ENCODE measurements at regions not wholly inside any gene's neighbourhood (a gene's known extent, or its start where the extent isn't known, plus 50 kb on each side); places are given as distances from the start of the nearest gene placed in this dataset.
"Not testable (repeated sequence)": the region's sequence is repeated elsewhere in the genome, so short reads cannot be mapped to it uniquely, and the experiment has no call there.

- H3K27ac ChIP-seq (ENCODE audit: low read depth in 1 of 3, low read length in 2 of 3), result no peak overlapping the region
- peaks cover 0 to 32% of the 10 kb centered on the region in 2 donors for H3K9me3 ChIP-seq (ENCODE audit: control insufficient read depth in 2 of 2, insufficient read depth in 1 of 2, low read depth in 1 of 2, low read length in 1 of 2)
- no peak for FAIRE-seq
- WGBS, 3 donors, result 76 to 88% (median 84%) methylated on average over 4 of the region's 4 CpGs
- no peak overlapping the region for H3K4me3 ChIP-seq (ENCODE audit: low read depth in 1 of 3, low read length in 3 of 3)
- no peak for DNase-seq
- no peaks in the 10 kb centered on the region for H3K27me3 ChIP-seq (ENCODE audit: control insufficient read depth in 3 of 3, insufficient read depth in 3 of 3, low read length in 3 of 3)
- no peaks in the 10 kb centered on the region for H3K4me1 ChIP-seq (ENCODE audit: control insufficient read depth in 3 of 3, insufficient read depth in 2 of 3, low read depth in 1 of 3, low read length in 2 of 3)
- no peaks in the 10 kb centered on the region for H3K36me3 ChIP-seq (ENCODE audit: control insufficient read depth in 3 of 3, insufficient read depth in 2 of 3, low read depth in 1 of 3, low read length in 3 of 3)
Measured at GRCh38 chr2:187024739-187025138, 175.8 kb upstream of the ZSWIM2 start.

DNA sequence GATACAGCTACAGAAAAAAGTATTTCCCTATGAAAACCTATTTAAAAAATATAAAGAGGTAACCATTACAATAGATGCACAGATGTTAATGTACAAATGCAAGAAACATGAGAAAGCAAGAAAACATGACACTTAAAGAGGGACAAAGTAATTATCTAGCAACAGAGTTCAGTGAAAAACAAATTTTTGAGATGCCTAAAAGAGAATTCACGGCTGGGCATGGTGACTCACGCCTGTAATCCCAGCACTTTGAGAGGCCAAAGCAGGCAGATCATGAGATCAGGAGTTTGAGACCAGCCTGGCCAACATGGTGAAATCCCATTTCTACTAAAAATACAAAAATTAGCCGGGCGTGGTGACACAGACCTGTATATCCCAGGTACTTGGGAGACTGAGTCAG lies 175.0 kb upstream of the ZSWIM2 start:
- not testable (repeated sequence) for H3K36me3 ChIP-seq (ENCODE audit: control insufficient read depth in 3 of 3, insufficient read depth in 2 of 3, low read depth in 1 of 3, low read length in 3 of 3); DNase-seq; H3K27ac ChIP-seq (ENCODE audit: low read depth in 1 of 3, low read length in 2 of 3); H3K4me3 ChIP-seq (ENCODE audit: low read depth in 1 of 3, low read length in 3 of 3); H3K4me1 ChIP-seq (ENCODE audit: control insufficient read depth in 3 of 3, insufficient read depth in 2 of 3, low read depth in 1 of 3, low read length in 2 of 3); FAIRE-seq; H3K27me3 ChIP-seq (ENCODE audit: control insufficient read depth in 3 of 3, insufficient read depth in 3 of 3, low read length in 3 of 3)
- peaks cover 0 to 32% of the 10 kb centered on the region in 2 donors for H3K9me3 ChIP-seq (ENCODE audit: control insufficient read depth in 2 of 2, insufficient read depth in 1 of 2, low read depth in 1 of 2, low read length in 1 of 2)
- WGBS, 3 donors, result 82 to 91% (median 87%) methylated on average over 4 of the region's 4 CpGs

DNA sequence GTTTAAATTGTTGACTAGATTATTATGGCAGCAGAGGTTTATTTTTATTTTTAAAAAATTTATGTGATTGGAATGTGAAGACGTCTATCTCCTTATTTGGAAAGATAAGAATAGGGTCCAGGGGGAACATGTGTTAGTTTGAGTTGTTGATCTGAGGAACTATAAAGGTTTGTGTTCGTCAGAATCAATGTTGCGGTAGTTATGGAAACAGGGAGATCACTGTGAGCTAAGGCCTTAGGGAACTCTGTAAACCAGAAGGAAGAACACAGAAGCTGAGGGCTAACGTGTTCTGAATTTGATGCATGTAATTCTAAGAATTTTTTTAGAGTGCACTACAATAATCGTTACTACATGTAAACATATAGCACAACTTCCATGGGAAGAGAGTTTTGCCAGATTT lies 168.5 kb upstream of the ZSWIM2 start:
- no peak for FAIRE-seq

DNA sequence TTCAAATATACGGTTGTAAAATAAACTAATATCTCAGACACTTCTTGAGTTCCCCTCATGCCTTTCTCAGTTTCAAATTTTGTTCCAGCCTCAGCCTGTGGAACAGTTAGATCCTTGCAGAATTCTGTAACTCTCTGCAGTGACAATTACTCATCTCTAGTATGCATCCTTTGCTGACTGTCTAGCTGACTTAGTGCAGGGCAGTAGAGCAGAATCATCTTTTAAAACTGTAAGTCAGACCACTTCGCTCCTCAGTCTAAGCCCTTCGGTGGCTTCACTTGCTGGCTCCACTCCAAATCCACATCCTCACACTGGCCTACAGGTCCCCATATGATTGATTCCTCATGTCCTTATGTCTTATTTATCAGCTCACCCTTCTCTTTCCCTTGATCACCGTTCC lies 164.1 kb upstream of the ZSWIM2 start:
- H3K27ac ChIP-seq (ENCODE audit: low read depth in 1 of 3, low read length in 2 of 3), result no peak overlapping the region
- H3K4me3 ChIP-seq (ENCODE audit: low read depth in 1 of 3, low read length in 3 of 3), result no peak overlapping the region
- DNase-seq (no peak), FAIRE-seq (no peak)
- WGBS, 3 donors, result 68 to 79% (median 70%) methylated on average over 4 of the region's 4 CpGs
- H3K27me3 ChIP-seq (ENCODE audit: control insufficient read depth in 3 of 3, insufficient read depth in 3 of 3, low read length in 3 of 3), result no peaks in the 10 kb centered on the region
- H3K36me3 ChIP-seq (ENCODE audit: control insufficient read depth in 3 of 3, insufficient read depth in 2 of 3, low read depth in 1 of 3, low read length in 3 of 3), result no peaks in the 10 kb centered on the region
- H3K9me3 ChIP-seq (ENCODE audit: control insufficient read depth in 2 of 2, insufficient read depth in 1 of 2, low read depth in 1 of 2, low read length in 1 of 2), result no peaks in the 10 kb centered on the region
- H3K4me1 ChIP-seq (ENCODE audit: control insufficient read depth in 3 of 3, insufficient read depth in 2 of 3, low read depth in 1 of 3, low read length in 2 of 3), result no peaks in the 10 kb centered on the region

More for the DNA sequence above, 168.5 kb upstream of the ZSWIM2 start:
- H3K9me3 ChIP-seq (ENCODE audit: control insufficient read depth in 2 of 2, insufficient read depth in 1 of 2, low read depth in 1 of 2, low read length in 1 of 2), result peaks cover 0 to 2% of the 10 kb centered on the region in 2 donors
- WGBS, 3 donors, result 69 to 78% (median 70%) methylated on average over 5 of the region's 5 CpGs
- no peaks in the 10 kb centered on the region for H3K4me1 ChIP-seq (ENCODE audit: control insufficient read depth in 3 of 3, insufficient read depth in 2 of 3, low read depth in 1 of 3, low read length in 2 of 3)
- no peaks in the 10 kb centered on the region for H3K27me3 ChIP-seq (ENCODE audit: control insufficient read depth in 3 of 3, insufficient read depth in 3 of 3, low read length in 3 of 3)
- no peak for DNase-seq
- no peaks in the 10 kb centered on the region for H3K36me3 ChIP-seq (ENCODE audit: control insufficient read depth in 3 of 3, insufficient read depth in 2 of 3, low read depth in 1 of 3, low read length in 3 of 3)
- H3K27ac ChIP-seq (ENCODE audit: low read depth in 1 of 3, low read length in 2 of 3), result no peak overlapping the region
- H3K4me3 ChIP-seq (ENCODE audit: low read depth in 1 of 3, low read length in 3 of 3), result no peak overlapping the region

DNA sequence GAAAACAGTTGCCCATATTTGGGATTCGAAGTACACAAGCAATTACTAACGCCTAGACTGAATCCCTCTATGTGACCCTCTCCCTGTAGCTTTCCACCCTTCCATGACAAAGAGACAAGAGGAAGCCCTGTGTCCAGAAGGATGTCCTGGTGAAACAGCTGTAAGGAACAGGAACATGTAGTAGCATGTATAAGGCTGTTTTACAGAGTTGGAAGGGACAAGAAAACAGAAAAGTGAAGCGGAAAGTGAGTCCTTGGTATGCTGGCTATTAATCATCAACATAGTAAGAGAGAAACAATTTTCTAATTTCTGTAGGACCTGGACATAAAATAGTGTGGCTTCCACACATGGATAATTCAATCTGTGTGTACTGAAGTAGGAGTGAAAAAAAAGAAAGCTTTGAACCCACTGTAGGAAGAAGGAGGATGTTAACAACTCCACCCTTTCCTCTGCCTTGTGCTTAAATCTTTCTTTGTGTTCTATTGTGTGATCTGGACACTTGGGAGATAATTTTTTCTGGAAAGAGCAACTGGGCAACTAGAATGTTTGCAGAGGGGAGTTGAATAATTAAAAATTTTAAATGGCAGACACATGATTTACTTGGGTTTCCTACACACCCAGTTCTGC lies 162.3 kb upstream of the ZSWIM2 start:
- Histone ChIP-seq H3K36me3 (ENCODE audit: control insufficient read depth in 3 of 3, insufficient read depth in 2 of 3, low read depth in 1 of 3, low read length in 3 of 3) (no peaks in the 10 kb centered on the region), H3K4me3 (ENCODE audit: low read depth in 1 of 3, low read length in 3 of 3) (no peak overlapping the region), H3K4me1 (ENCODE audit: control insufficient read depth in 3 of 3, insufficient read depth in 2 of 3, low read depth in 1 of 3, low read length in 2 of 3) (no peaks in the 10 kb centered on the region), H3K27me3 (ENCODE audit: control insufficient read depth in 3 of 3, insufficient read depth in 3 of 3, low read length in 3 of 3) (no peaks in the 10 kb centered on the region), H3K9me3 (ENCODE audit: control insufficient read depth in 2 of 2, insufficient read depth in 1 of 2, low read depth in 1 of 2, low read length in 1 of 2) (no peaks in the 10 kb centered on the region), H3K27ac (ENCODE audit: low read depth in 1 of 3, low read length in 2 of 3) (no peak overlapping the region)
- WGBS, 3 donors, result 76 to 86% (median 86%) methylated on average over 3 of the region's 3 CpGs
- no peak for FAIRE-seq
- no peak for DNase-seq

GRCh38 chr2:187009483-187010239 lies 160.7 kb upstream of the ZSWIM2 start:
- DNase-seq (no peak), FAIRE-seq (no peak)
- H3K27ac ChIP-seq (ENCODE audit: low read depth in 1 of 3, low read length in 2 of 3), result no peak overlapping the region
- WGBS, 3 donors, result 58 to 80% (median 61%) methylated on average over 2 of the region's 2 CpGs
- no peak overlapping the region for H3K4me3 ChIP-seq (ENCODE audit: low read depth in 1 of 3, low read length in 3 of 3)
- no peaks in the 10 kb centered on the region for H3K36me3 ChIP-seq (ENCODE audit: control insufficient read depth in 3 of 3, insufficient read depth in 2 of 3, low read depth in 1 of 3, low read length in 3 of 3)
- H3K9me3 ChIP-seq (ENCODE audit: control insufficient read depth in 2 of 2, insufficient read depth in 1 of 2, low read depth in 1 of 2, low read length in 1 of 2), result no peaks in the 10 kb centered on the region
- no peaks in the 10 kb centered on the region for H3K4me1 ChIP-seq (ENCODE audit: control insufficient read depth in 3 of 3, insufficient read depth in 2 of 3, low read depth in 1 of 3, low read length in 2 of 3)
- H3K27me3 ChIP-seq (ENCODE audit: control insufficient read depth in 3 of 3, insufficient read depth in 3 of 3, low read length in 3 of 3), result no peaks in the 10 kb centered on the region

DNA sequence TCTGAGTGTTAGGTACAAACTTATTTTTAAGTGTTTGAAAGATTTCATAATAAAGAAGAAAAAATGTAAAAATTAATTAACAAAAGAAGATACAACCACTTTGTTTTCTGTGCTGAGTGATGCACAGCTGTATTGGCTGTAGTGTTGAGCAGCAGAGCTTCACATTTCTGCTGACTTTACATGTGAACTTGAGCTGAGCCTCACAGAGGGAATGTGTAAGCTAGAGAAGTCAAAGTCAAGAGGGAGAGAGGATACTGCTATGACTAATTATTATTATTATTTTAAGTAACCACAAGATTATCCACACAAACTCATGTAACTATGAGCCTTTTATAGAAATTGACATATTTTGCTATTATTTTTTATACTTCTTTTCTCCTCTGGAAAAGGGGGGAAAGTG lies 159.1 kb upstream of the ZSWIM2 start:
- no peaks in the 10 kb centered on the region for H3K4me1 ChIP-seq (ENCODE audit: control insufficient read depth in 3 of 3, insufficient read depth in 2 of 3, low read depth in 1 of 3, low read length in 2 of 3)
- no peak overlapping the region for H3K27ac ChIP-seq (ENCODE audit: low read depth in 1 of 3, low read length in 2 of 3)
- no peak overlapping the region for H3K4me3 ChIP-seq (ENCODE audit: low read depth in 1 of 3, low read length in 3 of 3)
- no peaks in the 10 kb centered on the region for H3K27me3 ChIP-seq (ENCODE audit: control insufficient read depth in 3 of 3, insufficient read depth in 3 of 3, low read length in 3 of 3)
- FAIRE-seq (no peak), DNase-seq (no peak)
- H3K9me3 ChIP-seq (ENCODE audit: control insufficient read depth in 2 of 2, insufficient read depth in 1 of 2, low read depth in 1 of 2, low read length in 1 of 2), result no peaks in the 10 kb centered on the region
- no peaks in the 10 kb centered on the region for H3K36me3 ChIP-seq (ENCODE audit: control insufficient read depth in 3 of 3, insufficient read depth in 2 of 3, low read depth in 1 of 3, low read length in 3 of 3)

DNA sequence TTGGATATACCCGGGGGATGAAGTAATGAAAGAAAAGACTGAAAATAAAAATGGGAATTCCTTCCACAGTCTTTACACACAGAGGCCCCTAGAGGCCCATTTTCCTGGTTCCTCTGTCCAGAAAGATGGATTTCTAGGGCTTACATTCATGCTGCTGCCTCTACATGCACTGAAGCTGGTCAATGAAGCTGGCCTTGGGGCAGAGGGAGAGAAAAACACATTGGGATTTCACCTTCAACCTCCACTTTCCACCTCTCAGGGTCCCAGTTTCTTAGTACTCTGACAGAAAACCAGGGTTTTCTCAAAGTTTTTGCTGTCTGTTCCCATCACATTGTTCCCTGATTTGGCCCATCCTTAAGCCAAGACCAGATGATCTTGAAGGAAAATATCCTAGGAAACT lies 154.6 kb upstream of the ZSWIM2 start:
- Histone ChIP-seq H3K9me3 (ENCODE audit: control insufficient read depth in 2 of 2, insufficient read depth in 1 of 2, low read depth in 1 of 2, low read length in 1 of 2) (peaks cover 0 to 15% of the 10 kb centered on the region in 2 donors), H3K36me3 (ENCODE audit: control insufficient read depth in 3 of 3, insufficient read depth in 2 of 3, low read depth in 1 of 3, low read length in 3 of 3) (no peaks in the 10 kb centered on the region), H3K27ac (ENCODE audit: low read depth in 1 of 3, low read length in 2 of 3) (no peak overlapping the region), H3K27me3 (ENCODE audit: control insufficient read depth in 3 of 3, insufficient read depth in 3 of 3, low read length in 3 of 3) (no peaks in the 10 kb centered on the region), H3K4me1 (ENCODE audit: control insufficient read depth in 3 of 3, insufficient read depth in 2 of 3, low read depth in 1 of 3, low read length in 2 of 3) (no peaks in the 10 kb centered on the region), H3K4me3 (ENCODE audit: low read depth in 1 of 3, low read length in 3 of 3) (peak overlapping the region in 1 of 3 donors; percentile 35)
- WGBS, 3 donors, result 72 to 86% (median 77%) methylated on average over 1 of the region's 1 CpG
- DNase-seq (no peak), FAIRE-seq (no peak)

All from small intestine (tissue), 7 donors.